ENCODE measurements at regions not wholly inside any gene's neighbourhood (a gene's known extent, or its start where the extent isn't known, plus 50 kb on each side); places are given as distances from the start of the nearest gene placed in this dataset.

- DNase-seq = no peak
- H3K36me3 ChIP-seq (replicated peaks in 1 of 2; ENCODE audit: control insufficient read depth in 1 of 2, insufficient read depth in 2 of 2, low read length in 2 of 2) = no peaks in the 10 kb centered on the region
- no peak for TF ChIP-seq CTCF (IDR thresholded peaks at IDR 0.05)
- H3K4me1 ChIP-seq (ENCODE audit: control insufficient read depth in 1 of 2, insufficient read depth in 2 of 2, low read length in 2 of 2) = no peaks in the 10 kb centered on the region
- no peak overlapping the region for H3K27ac Mint-ChIP-seq
- H3K79me2 ChIP-seq (ENCODE audit: insufficient read depth, low read length) = no peaks in the 10 kb centered on the region
- H3K4me1 Mint-ChIP-seq = peaks cover 4% of the 10 kb centered on the region
- no peak overlapping the region for H3K4me2 ChIP-seq (replicated peaks; ENCODE audit: extremely low read depth, low read length, poor library complexity, severe bottlenecking)
- H3K36me3 Mint-ChIP-seq = no peaks in the 10 kb centered on the region
- H3K9ac ChIP-seq (ENCODE audit: insufficient read depth, low read length, poor library complexity, severe bottlenecking) = no peak overlapping the region
- H3K27me3 Mint-ChIP-seq (ENCODE audit: low read depth in 3 of 3) = peaks cover 1 to 2% (median 2%) of the 10 kb centered on the region in 3 donors
- H3K4me3 ChIP-seq (replicated peaks in 1 of 3; ENCODE audit: low read depth in 2 of 3, low read length in 3 of 3) = no peak overlapping the region
- no peak overlapping the region for H3K27ac ChIP-seq (ENCODE audit: low read depth in 1 of 2, low read length in 2 of 2)
- intact Hi-C loops (cut with micrococcal nuclease) = no loop called here
- no peak overlapping the region for H2AFZ ChIP-seq (ENCODE audit: insufficient read depth, low read depth, low read length, poor library complexity, severe bottlenecking)
- no peaks in the 10 kb centered on the region for H3K27me3 ChIP-seq (ENCODE audit: control insufficient read depth in 2 of 2, insufficient read depth in 2 of 2, low read length in 2 of 2)
- no peaks in the 10 kb centered on the region for H3K9me3 ChIP-seq (replicated peaks in 1 of 2; ENCODE audit: control insufficient read depth in 1 of 2, insufficient read depth in 1 of 2, low read length in 2 of 2)
- WGBS (ENCODE audit: insufficient coverage) = no CpG with 5 or more reads among the region's 4 CpGs
- no peak overlapping the region for H3K4me3 Mint-ChIP-seq
- peaks cover 2 to 17% (median 10%) of the 10 kb centered on the region in 7 donors for H3K9me3 Mint-ChIP-seq
- no peaks in the 10 kb centered on the region for H4K20me1 ChIP-seq (ENCODE audit: insufficient read depth, low read length)
Observed at GRCh38 chr1:75668813-75669212, 55.7 kb upstream of the ACADM start.

- H4K20me1 ChIP-seq (ENCODE audit: insufficient read depth, low read length) = no peaks in the 10 kb centered on the region
- H3K27me3 ChIP-seq (ENCODE audit: control insufficient read depth in 2 of 2, insufficient read depth in 2 of 2, low read length in 2 of 2) = no peaks in the 10 kb centered on the region
- H3K79me2 ChIP-seq (ENCODE audit: insufficient read depth, low read length) = no peaks in the 10 kb centered on the region
- H3K4me2 ChIP-seq (replicated peaks; ENCODE audit: extremely low read depth, low read length, poor library complexity, severe bottlenecking) = no peak overlapping the region
- 96% methylated on average over 2 of the region's 4 CpGs for WGBS (ENCODE audit: insufficient coverage)
- Mint-ChIP-seq H3K4me1 (peaks cover 4% of the 10 kb centered on the region), H3K4me3 (no peak overlapping the region), H3K36me3 (no peaks in the 10 kb centered on the region), H3K9me3 (peaks cover 0 to 12% (median 2%) of the 10 kb centered on the region in 7 donors), H3K27me3 (ENCODE audit: low read depth in 3 of 3) (peaks cover 1 to 4% (median 2%) of the 10 kb centered on the region in 3 donors), H3K27ac (no peak overlapping the region)
- H3K4me3 ChIP-seq (replicated peaks in 1 of 3; ENCODE audit: low read depth in 2 of 3, low read length in 3 of 3) = no peak overlapping the region
- no peak overlapping the region for H2AFZ ChIP-seq (ENCODE audit: insufficient read depth, low read depth, low read length, poor library complexity, severe bottlenecking)
- H3K9ac ChIP-seq (ENCODE audit: insufficient read depth, low read length, poor library complexity, severe bottlenecking) = no peak overlapping the region
- H3K27ac ChIP-seq (ENCODE audit: low read depth in 1 of 2, low read length in 2 of 2) = no peak overlapping the region
- intact Hi-C loops (cut with micrococcal nuclease) = no loop called here
- no peaks in the 10 kb centered on the region for H3K9me3 ChIP-seq (replicated peaks in 1 of 2; ENCODE audit: control insufficient read depth in 1 of 2, insufficient read depth in 1 of 2, low read length in 2 of 2)
- H3K36me3 ChIP-seq (replicated peaks in 1 of 2; ENCODE audit: control insufficient read depth in 1 of 2, insufficient read depth in 2 of 2, low read length in 2 of 2) = no peaks in the 10 kb centered on the region
- no peaks in the 10 kb centered on the region for H3K4me1 ChIP-seq (ENCODE audit: control insufficient read depth in 1 of 2, insufficient read depth in 2 of 2, low read length in 2 of 2)
- TF ChIP-seq CTCF (IDR thresholded peaks at IDR 0.05) = no peak
- DNase-seq = no peak
Observed at GRCh38 chr1:75671708-75672107, 52.8 kb upstream of the ACADM start.

Data from CD14-positive monocyte (primary cell).